SK-N-SH (cell line): ENCODE measurements at regions not wholly inside any gene's neighbourhood (a gene's known extent, or its start where the extent isn't known, plus 50 kb on each side); places are given as distances from the start of the nearest gene placed in this dataset.

Experiments
- CTCF ChIA-PET: fragments of 300-600, 350-600 bp; formaldehyde crosslinking; extraction: SDS; loops from one replicate; lab custom pipeline; 2021; lab: Yijun Ruan, JAX
- POLR2A ChIA-PET: fragments of 350-600 bp; sonication (Branson Sonifier 250); formaldehyde crosslinking; extraction: SDS; loops from one replicate; lab custom pipeline; 2020; ENCODE audit warnings: antibody characterized with exemption, inconsistent platforms; lab: Yijun Ruan, JAX
- DNase-seq: peaks from one replicate; pipeline ENCODE4 v3.0.0; 2012
- H2AFZ ChIP-seq: fragments of 200-600 bp; sonication (generic); 2 replicates; pipeline ENCODE4 v1.8.1; 2016; ENCODE audit warnings: antibody characterized with exemption, mild to moderate bottlenecking, low read depth
- H3F3A ChIP-seq: fragments of 200-600 bp; sonication (generic); replicated peaks from 2 replicates; pipeline ENCODE3; 2016; ENCODE audit warnings: antibody characterized with exemption, mild to moderate bottlenecking; ENCODE audit not compliant: insufficient read depth
- H3K27ac ChIP-seq, 2 experiments: fragments of 200-500 bp in 1 of 2; fragments of 200-600 bp in 1 of 2; sonication (Bioruptor generic) in 1 of 2; sonication (generic), shearing (Covaris generic) in 1 of 2; 2 replicates each; pipeline versions ENCODE4 v1.5.1 to v1.6.1; 2014 to 2016; ENCODE audit warnings: low read depth in 2 of 2, inconsistent platforms in 1 of 2, low read length in 1 of 2, mild to moderate bottlenecking in 1 of 2, mixed read lengths in 1 of 2
- H3K27me3 ChIP-seq: fragments of 200-600 bp; sonication (generic), shearing (Covaris generic); 2 replicates; pipeline ENCODE4 v1.6.1; 2016; ENCODE audit warnings: mixed run types; ENCODE audit not compliant: insufficient read depth
- H3K36me3 ChIP-seq, 2 experiments: fragments of 200-500 bp in 1 of 2; fragments of 200-600 bp in 1 of 2; sonication (Bioruptor generic) in 1 of 2; sonication (generic) in 1 of 2; replicated peaks in 1 of 2; 2 replicates each; pipeline versions ENCODE3 to v1.5.1; 2014 to 2016; ENCODE audit warnings: low read length in 1 of 2, mild to moderate bottlenecking in 1 of 2; ENCODE audit not compliant: insufficient read depth in 2 of 2, control insufficient read depth in 1 of 2
- H3K4me1 ChIP-seq, 2 experiments: fragments of 200-500 bp in 1 of 2; fragments of 200-600 bp in 1 of 2; sonication (Bioruptor generic) in 1 of 2; sonication (generic), shearing (Covaris generic) in 1 of 2; 2 replicates each; pipeline versions ENCODE4 v1.5.1 to v1.6.1; 2014 to 2016; ENCODE audit warnings: low read depth in 1 of 2, low read length in 1 of 2, mixed run types in 1 of 2; ENCODE audit not compliant: insufficient read depth in 2 of 2, control insufficient read depth in 1 of 2
- H3K4me2 ChIP-seq: fragments of 200-600 bp; sonication (generic), shearing (Covaris generic); 2 replicates; pipeline ENCODE4 v1.6.1; 2017; ENCODE audit warnings: mixed run types
- H3K4me3 ChIP-seq, 2 experiments: fragments of 200-500 bp in 1 of 2; fragments of 200-600 bp in 1 of 2; sonication (Bioruptor generic) in 1 of 2; sonication (generic), shearing (Covaris generic) in 1 of 2; 2 replicates each; pipeline versions ENCODE4 v1.5.1 to v1.8.1; 2014 to 2016; ENCODE audit warnings: low read depth in 2 of 2, inconsistent platforms in 1 of 2, low read length in 1 of 2, mild to moderate bottlenecking in 1 of 2, mixed read lengths in 1 of 2, moderate library complexity in 1 of 2
- H3K79me2 ChIP-seq: fragments of 200-600 bp; sonication (generic); 2 replicates; pipeline ENCODE4 v1.8.1; 2017; ENCODE audit warnings: mild to moderate bottlenecking; ENCODE audit not compliant: insufficient read depth
- H3K9ac ChIP-seq: fragments of 200-600 bp; sonication (generic); 2 replicates; pipeline ENCODE4 v1.6.1; 2017; ENCODE audit warnings: mixed run types
- H3K9me2 ChIP-seq: fragments of 200-600 bp; sonication (generic); 2 replicates; pipeline ENCODE4 v1.6.1; 2017; ENCODE audit warnings: mixed run types
- H3K9me3 ChIP-seq: fragments of 200-600 bp; sonication (generic); 2 replicates; pipeline ENCODE4 v1.6.1; 2017; ENCODE audit warnings: mixed run types, mild to moderate bottlenecking, moderate library complexity
- H4K20me1 ChIP-seq: fragments of 200-600 bp; sonication (generic); 2 replicates; pipeline ENCODE4 v1.6.1; 2017; ENCODE audit warnings: mild to moderate bottlenecking, mixed run types; ENCODE audit not compliant: insufficient read depth
- EZH2phosphoT487 ChIP-seq: fragments of 200-600 bp; sonication (generic); IDR thresholded peaks from 2 replicates; pipeline ENCODE4 v1.6.1; 2017; ENCODE audit warnings: low read depth, mixed run types, mild to moderate bottlenecking, antibody characterized with exemption, moderate library complexity, borderline replicate concordance
- FOSL2 ChIP-seq: IDR thresholded peaks from 2 replicates; pipeline ENCODE4 v1.4.0; 2012; ENCODE audit warnings: low read depth, mild to moderate bottlenecking, moderate library complexity, borderline replicate concordance
- FOXJ3 ChIP-seq: sonication (generic); formaldehyde crosslinking; IDR thresholded peaks from 2 replicates; pipeline ENCODE4 v1.5.1; 2020; ENCODE audit warnings: mild to moderate bottlenecking, missing genetic modification reagents
- FOXM1 ChIP-seq: IDR thresholded peaks from 2 replicates; pipeline ENCODE4 v1.4.0; 2012; ENCODE audit warnings: low read depth, mild to moderate bottlenecking
- GATA2 ChIP-seq: sonication (generic); formaldehyde crosslinking; IDR thresholded peaks from 2 replicates; pipeline ENCODE4 v1.5.0; 2020; ENCODE audit warnings: mild to moderate bottlenecking, missing genetic modification reagents
- MXI1 ChIP-seq: IDR thresholded peaks from 2 replicates; pipeline ENCODE4 v1.6.1; 2012; ENCODE audit warnings: mild to moderate bottlenecking, low read depth, low read length, improper control_type of control experiment
- NRF1 ChIP-seq: IDR thresholded peaks from 2 replicates; pipeline ENCODE4 v1.6.1; 2012; ENCODE audit warnings: low read depth, mild to moderate bottlenecking, low read length
- RAD21 ChIP-seq: IDR thresholded peaks from 2 replicates; pipeline ENCODE4 v1.6.1; 2012; ENCODE audit warnings: mild to moderate bottlenecking, low read length
- RCOR1 ChIP-seq: fragments of 150-350 bp; IDR thresholded peaks from 2 replicates; pipeline ENCODE4 v1.6.1; 2017; ENCODE audit warnings: antibody characterized with exemption, low read length
- SMC3 ChIP-seq: IDR thresholded peaks from 2 replicates; pipeline ENCODE4 v1.6.1; 2012; ENCODE audit warnings: low read depth, low read length, improper control_type of control experiment
- WGBS: methylation state at CpG from one replicate; pipeline ENCODE4 v1.1.6; 2017; ENCODE audit warnings: low lambda C conversion rate; 5-methylcytosine and 5-hydroxymethylcytosine counted together
- TF ChIP-seq, protein P1 (sequence below): IDR thresholded peaks from 2 replicates; pipeline ENCODE4; 2012
- TF ChIP-seq, protein P2 (sequence below): IDR thresholded peaks from 2 replicates; pipeline ENCODE4 v1.4.0; 2012; ENCODE audit warnings: low read depth, borderline replicate concordance

DNA sequence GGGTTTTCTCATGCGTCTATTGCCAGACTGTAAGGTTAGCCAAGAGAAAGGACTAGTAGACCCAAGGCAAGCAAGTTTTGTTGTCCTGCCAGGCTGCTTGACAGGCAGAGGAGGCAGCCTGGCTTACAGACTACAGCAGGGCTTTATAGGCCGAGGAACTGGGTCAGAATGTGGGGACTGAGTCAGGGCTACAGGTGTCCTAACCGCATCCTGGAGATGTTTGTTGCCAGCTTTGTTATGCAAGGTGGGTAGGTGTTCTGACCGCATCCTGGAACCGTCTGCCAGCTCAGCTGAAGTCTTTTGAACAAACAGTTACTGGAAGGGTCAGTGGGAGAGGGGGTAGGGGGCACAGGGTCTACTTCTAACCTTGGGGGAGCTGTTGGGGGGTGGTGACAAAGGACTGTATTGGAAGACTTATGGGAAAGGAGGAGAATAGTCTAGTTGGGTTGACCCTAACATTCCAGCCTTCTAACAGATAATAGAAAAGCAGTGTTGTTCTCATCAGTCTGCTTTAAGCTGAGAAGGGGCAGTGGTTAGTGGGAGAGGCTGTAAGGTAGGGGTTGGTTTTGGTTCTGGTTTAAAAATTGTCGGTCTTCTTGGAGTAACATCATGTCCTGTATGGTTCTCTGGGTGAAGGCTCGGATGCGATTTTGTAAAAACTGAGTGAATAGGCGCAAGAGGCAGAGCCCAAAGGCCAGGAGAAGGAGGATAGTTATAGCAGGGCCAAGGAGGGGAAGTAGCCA lies 913.8 kb upstream of the SLITRK5 start:
- no peaks in the 10 kb centered on the region for H3K36me3 ChIP-seq
- H2AFZ ChIP-seq = no peak overlapping the region
- TF ChIP-seq GATA2 (CRISPR knock-in tag) (no peak), FOXJ3 (no peak), RCOR1 (no peak), RAD21 (no peak), FOXM1 (no peak)
- TF ChIP-seq, protein P1, sequence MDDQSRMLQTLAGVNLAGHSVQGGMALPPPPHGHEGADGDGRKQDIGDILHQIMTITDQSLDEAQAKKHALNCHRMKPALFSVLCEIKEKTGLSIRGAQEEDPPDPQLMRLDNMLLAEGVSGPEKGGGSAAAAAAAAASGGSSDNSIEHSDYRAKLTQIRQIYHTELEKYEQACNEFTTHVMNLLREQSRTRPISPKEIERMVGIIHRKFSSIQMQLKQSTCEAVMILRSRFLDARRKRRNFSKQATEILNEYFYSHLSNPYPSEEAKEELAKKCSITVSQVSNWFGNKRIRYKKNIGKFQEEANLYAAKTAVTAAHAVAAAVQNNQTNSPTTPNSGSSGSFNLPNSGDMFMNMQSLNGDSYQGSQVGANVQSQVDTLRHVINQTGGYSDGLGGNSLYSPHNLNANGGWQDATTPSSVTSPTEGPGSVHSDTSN = no peak
- TF ChIP-seq, protein P2, sequence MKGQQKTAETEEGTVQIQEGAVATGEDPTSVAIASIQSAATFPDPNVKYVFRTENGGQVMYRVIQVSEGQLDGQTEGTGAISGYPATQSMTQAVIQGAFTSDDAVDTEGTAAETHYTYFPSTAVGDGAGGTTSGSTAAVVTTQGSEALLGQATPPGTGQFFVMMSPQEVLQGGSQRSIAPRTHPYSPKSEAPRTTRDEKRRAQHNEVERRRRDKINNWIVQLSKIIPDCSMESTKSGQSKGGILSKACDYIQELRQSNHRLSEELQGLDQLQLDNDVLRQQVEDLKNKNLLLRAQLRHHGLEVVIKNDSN = no peak
- no peaks in the 10 kb centered on the region for H3K9me3 ChIP-seq
- no peak overlapping the region for H3K9ac ChIP-seq
- no peak for DNase-seq
- H3K27me3 ChIP-seq = no peaks in the 10 kb centered on the region
- no peaks in the 10 kb centered on the region for H3K79me2 ChIP-seq
- no peak overlapping the region for H3K4me2 ChIP-seq
- no peaks in the 10 kb centered on the region for H3K9me2 ChIP-seq
- no peaks in the 10 kb centered on the region for H4K20me1 ChIP-seq
- 21% methylated on average over 9 of the region's 9 CpGs for WGBS
- H3K4me3 ChIP-seq = no peak overlapping the region
- no peaks in the 10 kb centered on the region for H3K4me1 ChIP-seq
- CTCF ChIA-PET = no interaction called here
- no peak overlapping the region for H3K27ac ChIP-seq
- H3F3A ChIP-seq = no peaks in the 10 kb centered on the region
- POLR2A ChIA-PET = no interaction called here

DNA sequence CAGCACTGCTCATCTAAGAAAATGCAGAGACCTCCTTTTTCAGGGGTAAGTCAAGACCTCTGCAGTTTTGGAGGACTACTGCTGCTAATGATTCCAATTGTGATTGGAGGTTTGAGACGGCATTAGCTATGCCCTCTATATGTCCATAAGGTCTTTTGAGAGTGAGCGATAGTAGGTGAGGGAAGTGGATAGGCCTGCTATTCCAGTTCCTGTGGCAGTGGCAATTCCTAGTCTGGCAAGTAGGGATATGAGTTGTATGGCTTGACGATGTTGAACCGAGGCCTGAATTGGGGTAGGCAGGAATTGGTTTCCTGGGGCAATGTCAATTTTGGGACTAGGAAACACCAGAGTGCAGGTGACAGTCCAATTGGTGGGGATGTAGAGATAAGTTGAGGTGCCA lies 913.1 kb upstream of the SLITRK5 start:
- Histone ChIP-seq H3K79me2 (no peaks in the 10 kb centered on the region), H3K27ac (no peak overlapping the region), H3K27me3 (no peaks in the 10 kb centered on the region), H3F3A (no peaks in the 10 kb centered on the region), H4K20me1 (no peaks in the 10 kb centered on the region), H3K9ac (no peak overlapping the region), H3K9me3 (no peaks in the 10 kb centered on the region), H2AFZ (no peak overlapping the region), H3K36me3 (no peaks in the 10 kb centered on the region)
- CTCF ChIA-PET = no interaction called here
- DNase-seq = no peak
- TF ChIP-seq EZH2phosphoT487 (no peak), RAD21 (no peak), FOSL2 (no peak), SMC3 (no peak), MXI1 (no peak), NRF1 (no peak)
- TF ChIP-seq, protein P1 = no peak
- TF ChIP-seq, all 33 proteins: peak for 0
- no peak overlapping the region for H3K4me3 ChIP-seq
- H3K4me2 ChIP-seq = no peak overlapping the region
- H3K4me1 ChIP-seq = no peaks in the 10 kb centered on the region
- POLR2A ChIA-PET = no interaction called here
- 20% methylated on average over 4 of the region's 4 CpGs for WGBS
- H3K9me2 ChIP-seq = no peaks in the 10 kb centered on the region
